Stimulated activated CD4-positive, alpha-beta T cell treated with anti-CD3 and anti-CD28 coated beads, Interleukin-4, amount 100 ng/mL, for 24 hours (primary cell): ENCODE measurements at regions not wholly inside any gene's neighbourhood (a gene's known extent, or its start where the extent isn't known, plus 50 kb on each side); places are given as distances from the start of the nearest gene placed in this dataset.
"Not testable (repeated sequence)": the region's sequence is repeated elsewhere in the genome, so short reads cannot be mapped to it uniquely, and the experiment has no call there.

Experiments used
- DNase-seq: peaks from one replicate; pipeline ENCODE4 v3.0.0-alpha.2; 2020

DNA sequence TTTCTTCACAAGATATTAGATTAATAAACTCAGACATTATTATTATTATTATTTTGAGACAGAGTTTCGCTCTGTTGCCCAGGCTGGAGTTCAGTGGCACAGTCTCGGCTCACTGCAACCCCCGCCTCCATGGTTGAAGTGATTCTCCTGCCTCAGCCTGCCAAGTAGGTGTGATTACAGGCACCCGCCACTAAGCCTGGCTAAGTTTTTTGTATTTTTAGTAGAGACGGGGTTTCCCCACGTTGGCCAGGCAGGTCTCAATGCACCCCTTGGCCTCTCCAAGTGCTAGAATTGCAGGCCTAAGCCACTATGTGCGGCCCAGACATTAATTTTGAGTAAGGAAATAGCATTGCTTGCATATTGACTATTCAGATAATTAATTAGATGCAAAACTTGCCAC is 554.9 kb upstream of the LRFN5 start:
- DNase-seq: no peak

DNA sequence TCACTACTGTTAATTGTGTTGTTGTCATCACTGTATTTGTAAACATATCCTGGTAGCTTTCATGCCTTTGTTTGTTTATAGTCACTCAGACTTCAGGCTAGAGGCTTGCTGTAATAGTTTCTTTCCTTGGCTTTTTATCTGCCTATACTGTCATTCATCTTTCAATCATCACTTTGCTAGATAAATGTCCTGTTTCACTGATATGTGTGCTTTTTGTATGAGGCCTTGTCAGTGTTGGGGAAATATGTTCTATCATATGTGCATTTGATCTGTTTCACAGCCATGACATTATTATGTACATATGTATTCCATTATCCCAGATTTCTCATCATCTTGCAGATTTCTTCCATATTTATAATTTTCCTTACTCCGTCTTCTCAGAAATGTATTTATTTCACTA is 558.9 kb upstream of the LRFN5 start:
- DNase-seq: no peak

DNA sequence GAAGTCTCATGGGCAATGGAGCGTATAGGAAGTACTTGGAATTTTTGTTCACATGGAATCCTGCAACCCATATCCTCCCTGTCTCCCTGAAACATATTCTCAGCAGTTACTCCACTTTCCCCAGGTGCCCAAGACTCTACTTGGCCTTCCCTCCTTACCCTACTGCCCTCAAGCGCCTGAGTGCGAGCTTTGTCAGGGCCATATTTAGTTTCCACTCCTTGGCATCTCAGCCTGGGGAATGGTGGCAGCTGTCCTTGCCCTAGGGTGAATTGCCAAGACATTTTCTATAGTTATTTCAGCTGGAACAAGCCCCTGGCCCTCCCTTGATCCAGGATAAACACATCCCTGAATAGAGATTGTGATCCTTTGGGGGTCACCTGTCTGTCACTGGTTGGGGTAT is 569.3 kb upstream of the LRFN5 start:
- DNase-seq: no peak

DNA sequence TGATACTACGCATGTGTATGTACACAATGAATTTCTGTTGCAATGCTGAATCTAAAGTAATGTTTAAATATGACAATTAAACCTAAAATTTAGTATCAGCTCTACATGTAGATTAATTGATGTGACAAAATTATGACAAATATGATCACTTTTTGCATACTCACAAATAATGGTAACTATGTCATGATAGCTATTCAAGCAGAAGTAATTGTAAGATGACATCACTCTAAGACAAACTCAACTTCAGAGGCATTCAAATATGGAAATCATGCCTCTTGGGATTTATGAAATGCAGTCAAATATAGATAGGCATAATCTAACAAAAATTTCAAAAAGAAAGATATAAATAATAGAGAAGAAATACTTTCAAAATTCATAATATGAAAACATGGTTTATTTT is 571.7 kb upstream of the LRFN5 start:
- DNase-seq: no peak

DNA sequence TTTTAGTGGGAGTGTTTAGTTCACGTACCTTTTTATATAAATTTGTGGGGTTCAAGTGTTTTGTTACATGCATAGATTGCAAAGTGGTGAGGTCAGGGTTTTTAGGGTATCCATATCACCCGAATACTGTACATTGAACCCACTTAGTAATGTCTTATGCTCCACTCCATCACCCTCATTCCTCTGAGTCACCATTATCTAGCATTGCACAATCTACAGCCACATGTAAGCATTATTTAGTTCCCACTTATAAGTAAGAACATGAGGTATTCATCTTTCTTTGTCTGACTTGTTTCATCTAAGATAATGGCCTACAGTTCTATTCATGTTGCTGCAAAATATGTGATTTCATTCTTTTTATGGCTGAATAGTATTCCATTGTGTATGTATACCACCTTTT is 583.7 kb upstream of the LRFN5 start:
- DNase-seq: no peak

DNA sequence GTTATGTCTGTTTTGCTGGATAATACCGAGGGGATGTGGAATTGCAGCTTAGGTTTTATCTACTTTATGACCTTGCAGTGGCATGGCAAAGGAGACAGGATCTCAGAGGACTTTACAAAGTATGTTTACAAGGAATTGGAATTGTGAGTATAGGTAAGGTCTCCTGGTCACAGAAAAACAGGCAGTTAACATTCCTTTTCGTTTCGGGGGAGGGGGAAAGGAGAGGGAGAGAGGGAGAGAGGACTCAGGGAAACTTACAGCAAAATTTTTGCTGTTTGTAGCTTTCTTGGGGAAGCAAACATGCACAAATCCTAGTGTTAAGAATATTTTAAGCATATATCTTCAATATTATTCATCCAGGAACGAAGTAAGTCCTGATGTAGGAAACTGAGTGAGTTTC is 590.5 kb upstream of the LRFN5 start:
- no peak for DNase-seq

DNA sequence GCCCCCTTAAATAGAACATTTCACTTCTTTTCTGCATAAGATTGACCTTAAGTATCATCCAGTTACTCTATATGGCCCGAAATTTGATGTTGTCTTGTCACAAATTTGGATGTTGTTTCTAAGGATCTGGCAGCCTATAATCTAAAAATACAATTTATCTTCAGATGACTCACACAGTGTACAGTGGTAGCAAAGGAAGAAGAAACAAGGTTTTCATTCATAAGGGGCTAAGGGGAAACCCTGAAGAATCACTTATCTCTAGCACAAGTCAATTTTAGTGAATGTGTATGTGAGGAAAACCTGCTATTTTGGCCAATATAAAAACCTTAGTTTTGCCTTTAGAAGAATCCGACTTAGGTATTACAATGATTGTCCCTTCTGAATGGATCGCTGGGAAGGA is 606.3 kb upstream of the LRFN5 start:
- no peak for DNase-seq

DNA sequence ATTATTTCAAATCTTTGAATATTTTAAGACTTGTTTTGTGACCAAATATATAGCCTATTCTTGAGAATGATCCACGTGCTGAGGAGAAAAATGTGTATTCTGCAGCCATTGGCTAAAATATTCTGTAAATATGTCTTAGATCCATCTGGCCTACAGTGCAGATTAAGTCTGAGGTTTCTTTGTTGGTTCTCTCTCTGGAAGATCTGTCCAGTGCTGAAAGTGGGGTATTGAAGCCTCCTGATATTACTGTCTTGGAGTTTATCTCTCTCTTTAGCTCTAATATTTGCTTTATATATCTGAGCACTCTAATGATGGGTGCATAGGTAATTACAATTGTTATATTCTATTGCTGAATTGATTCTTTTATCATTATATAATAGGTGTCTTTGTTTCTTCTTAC is 617.4 kb upstream of the LRFN5 start:
- no peak for DNase-seq

DNA sequence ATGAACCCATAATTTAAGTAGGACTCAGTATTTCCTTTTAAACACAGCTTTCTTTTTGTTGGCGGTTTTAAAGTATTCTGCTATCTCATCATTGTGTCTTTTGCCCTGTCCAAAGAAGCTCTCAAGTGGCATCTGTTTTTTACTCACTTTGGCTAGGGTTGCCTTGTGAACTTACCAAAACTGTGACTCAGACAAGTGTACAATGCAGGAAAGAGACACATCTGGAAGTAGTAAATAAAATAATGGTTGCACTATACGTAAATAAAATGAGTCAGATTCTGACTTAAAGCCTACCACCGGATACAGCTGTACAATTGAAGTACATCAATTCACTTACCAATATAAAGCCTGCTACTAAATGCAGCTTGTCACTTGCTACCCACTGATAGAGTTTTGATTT is 619.2 kb upstream of the LRFN5 start:
- no peak for DNase-seq

DNA sequence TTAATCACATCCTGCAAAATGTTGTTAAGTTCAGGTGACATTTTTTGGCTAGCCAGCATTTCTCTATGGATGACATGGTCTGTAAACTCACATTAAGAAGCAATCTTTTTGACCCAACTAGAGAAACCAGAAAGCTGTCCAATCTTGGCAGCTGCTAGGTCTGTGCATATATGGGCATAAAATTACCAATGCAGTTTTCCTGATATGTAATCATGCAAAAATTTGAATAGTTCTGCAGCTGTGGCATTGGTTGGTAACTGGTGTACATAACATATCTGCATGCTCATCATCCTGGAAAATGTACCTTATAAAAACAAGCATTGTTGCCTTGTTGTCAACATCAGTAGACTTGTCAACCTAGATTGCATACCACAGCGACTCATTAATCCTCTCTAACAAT is 620.0 kb upstream of the LRFN5 start:
- DNase-seq: no peak

DNA sequence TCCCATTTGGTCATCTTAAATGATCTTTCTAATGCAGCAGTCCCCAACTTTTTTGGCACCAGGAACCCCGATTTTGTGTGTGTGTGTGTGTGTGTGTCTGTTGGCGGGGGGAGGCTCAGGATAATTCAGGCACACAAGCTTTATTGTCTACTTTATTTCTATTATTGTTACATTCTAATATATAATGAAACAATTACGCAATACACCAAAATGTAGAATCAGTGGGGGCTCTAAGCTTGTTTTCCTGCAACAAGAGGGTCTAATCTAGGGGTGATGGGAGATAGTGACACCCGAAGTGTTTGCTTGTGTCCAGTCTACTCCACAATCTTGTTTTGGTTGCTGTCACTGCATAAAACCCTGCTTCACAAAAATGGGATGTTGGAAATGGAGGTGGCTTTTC is 621.1 kb upstream of the LRFN5 start:
- no peak for DNase-seq

DNA sequence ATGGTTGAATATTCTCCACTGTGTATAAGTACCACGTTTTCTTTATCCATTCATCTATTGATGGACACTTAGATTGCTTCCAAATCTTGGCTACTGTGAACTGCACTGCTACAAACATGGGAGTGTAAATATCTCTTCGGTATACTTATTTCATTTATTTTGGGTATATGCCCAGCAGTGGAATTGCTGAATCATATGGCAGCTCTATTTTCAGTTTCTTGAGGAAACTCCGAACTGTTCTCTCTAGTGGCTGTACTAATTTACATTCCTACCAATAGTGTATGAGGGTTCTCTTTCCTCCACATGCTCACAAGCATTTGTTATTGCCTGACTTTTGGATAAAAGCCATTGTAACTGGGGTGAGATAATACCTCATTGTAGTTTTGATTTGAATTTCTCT is 623.1 kb upstream of the LRFN5 start:
- DNase-seq: no peak

DNA sequence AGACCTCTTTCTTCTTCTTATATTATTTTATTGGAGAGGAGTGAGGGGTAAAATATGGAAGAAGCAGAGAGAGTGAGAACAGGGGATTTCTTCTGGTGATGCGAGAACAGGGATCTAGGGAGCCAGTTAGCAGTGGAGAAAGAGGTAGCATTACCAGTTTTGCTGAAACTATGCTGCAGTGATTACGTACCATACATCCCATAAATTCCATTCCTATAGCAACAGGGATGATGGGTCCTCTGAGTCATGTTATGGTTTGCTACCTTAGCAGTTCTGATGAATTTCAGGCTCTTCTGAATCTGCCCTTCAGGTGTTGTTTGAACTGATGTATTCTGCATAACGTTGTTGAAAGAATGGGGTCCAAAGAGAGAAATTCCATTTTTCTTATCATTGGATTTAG is 625.4 kb upstream of the LRFN5 start:
- DNase-seq: no peak

DNA sequence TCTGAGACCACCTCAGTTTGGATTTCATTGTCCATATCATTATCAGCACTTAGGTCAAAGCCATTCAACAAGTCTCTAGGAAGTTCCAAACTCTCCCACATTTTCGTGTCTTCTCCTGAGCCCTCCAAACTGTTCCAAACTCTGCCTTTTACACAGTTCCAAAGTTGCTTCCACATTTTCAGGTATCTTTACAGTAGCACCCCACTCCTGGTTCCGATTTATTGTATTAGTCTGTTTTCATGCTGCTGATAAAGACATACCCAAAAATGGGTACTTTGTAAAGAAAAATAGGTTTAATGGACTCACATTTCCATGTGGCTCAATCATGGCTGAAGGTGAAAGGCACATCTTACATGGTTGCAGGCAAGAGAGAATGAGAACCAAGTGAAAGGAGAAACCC is 646.4 kb upstream of the LRFN5 start:
- not testable (repeated sequence) for DNase-seq

DNA sequence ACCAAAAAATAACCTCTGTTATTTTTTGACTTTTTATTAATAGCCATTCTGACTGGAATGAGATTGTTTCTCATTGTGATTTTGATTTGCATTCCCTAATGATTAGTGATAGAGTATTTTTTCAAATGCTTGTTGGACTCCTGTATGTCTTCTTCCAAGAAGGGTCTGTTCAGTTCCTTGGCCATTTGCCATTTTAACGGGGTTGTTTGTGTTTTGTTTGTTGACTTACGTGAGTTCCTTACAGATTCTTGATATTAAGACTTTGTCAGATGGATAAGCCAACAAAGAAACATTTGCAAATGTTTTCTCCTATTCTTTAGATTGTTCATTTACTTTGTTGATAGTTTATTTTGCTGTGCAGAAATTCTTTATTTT is 651.6 kb upstream of the LRFN5 start:
- no peak for DNase-seq

DNA sequence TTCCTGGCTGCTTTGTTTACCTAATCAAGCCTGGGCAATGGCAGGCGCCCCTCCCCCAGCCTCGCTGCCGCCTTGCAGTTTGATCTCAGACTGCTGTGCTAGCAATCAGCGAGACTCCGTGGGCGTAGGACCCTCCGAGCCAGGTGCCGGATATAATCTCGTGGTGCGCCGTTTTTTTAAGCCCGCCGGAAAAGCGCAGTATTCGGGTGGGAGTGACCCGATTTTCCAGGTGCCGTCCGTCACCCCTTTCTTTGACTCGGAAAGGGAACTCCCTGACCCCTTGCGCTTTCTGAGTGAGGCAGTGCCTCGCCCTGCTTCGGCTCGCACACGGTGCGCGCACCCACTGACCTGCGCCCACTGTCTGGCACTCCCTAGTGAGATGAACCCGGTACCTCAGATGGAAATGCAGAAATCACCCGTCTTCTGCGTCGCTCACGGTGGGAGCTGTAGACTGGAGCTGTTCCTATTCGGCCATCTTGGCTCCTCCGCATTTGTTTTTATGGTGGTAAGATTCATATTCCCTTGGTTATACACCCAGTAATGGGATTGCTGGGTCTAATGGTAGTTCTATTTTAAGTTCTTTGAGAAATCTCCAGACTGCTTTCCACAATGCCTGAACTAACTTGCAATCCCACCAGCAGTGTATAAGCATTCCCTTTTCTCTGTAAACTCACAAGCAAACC is 652.1 kb upstream of the LRFN5 start:
- not testable (repeated sequence) for DNase-seq

DNA sequence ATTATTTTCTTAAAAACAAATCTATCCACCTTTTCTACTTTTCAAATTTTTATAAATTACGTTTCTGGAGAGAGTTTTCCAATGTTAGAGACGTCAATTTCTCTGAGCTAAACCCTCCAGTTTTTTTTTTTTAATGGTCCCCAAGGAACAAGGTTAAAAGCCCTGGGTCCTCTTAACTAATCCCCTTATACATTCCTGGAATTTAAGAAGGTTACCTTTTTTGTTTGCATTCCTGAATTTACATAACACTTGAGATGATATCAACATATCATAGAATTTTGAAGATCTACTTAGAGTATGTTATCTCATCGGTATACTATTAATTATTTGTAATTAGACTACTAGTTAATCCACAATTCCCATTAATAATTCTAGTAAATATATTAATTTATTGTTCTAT is 662.2 kb upstream of the LRFN5 start:
- no peak for DNase-seq

DNA sequence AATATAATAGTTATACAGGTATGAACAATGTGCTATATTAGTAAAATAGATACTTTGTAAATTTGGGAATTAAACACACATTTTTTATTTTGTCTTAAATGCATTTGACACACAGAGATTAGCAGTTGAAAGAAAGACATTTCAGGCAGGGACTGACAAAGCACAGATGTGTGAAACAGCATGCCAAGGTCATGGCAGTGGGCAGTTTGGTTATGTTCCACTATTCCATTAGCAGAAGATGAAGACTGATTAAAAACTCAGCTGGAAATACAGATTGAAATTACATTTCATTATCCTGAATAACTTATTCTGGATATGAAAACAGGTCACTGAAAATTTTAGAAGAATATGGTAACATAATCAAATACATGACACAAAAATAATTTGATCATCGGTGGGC is 669.8 kb upstream of the LRFN5 start:
- DNase-seq: no peak

DNA sequence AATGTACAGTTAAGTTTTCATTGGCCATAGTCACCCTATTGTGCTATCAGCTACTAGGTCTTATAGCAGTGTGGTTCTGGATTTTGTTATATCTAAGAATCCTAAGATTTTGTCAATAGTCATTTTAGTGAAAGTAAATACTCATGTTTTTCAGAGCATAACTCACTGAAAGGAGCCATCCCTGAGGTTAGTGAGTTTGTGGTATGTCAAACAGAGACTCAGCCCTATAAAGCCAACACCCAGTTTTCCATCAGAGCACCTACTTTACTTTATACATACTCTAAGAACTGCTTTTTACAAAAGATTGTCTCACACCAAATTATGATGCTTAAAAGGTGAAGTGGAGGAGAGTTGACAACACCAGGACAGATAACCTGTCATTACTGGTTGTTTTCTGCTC is 686.3 kb upstream of the LRFN5 start:
- no peak for DNase-seq

DNA sequence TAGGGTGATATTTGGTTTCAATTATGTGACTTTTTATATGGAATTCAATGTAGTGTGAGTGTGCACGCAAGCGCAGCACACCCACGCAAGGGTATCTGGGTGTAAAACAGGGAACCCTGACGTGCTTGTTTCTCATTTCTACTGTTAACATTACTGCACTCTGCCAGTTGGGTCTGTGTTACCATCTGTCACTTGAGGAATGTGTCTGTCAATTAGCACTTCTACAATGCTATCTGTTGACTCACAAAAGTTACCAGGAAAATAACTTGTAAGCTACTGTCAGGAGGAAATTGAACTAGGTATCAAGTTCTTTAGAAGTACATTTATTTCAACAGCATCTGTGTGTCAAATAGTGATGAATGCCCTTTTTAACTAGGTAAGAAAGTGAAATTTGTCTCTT is 695.5 kb upstream of the LRFN5 start:
- no peak for DNase-seq

DNA sequence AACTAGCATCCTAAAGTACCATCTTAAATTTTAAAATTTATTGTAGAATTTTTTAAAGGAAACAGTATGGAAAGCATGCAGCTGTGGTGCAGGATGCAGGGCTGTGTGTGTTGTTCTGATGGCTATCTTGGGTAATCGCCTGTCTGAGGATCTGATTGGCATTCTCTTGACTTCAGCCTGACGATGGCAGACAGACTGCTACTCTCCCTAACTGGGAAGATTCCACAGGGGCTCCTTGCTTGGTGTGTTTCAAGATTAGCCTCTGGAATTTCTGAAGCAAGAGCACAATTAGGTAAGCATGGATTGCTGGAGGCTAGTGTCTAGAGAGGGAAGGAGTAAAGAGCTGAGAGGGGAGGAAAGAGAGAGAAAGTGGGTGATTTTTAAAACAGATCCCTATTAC is 696.8 kb upstream of the LRFN5 start:
- no peak for DNase-seq

DNA sequence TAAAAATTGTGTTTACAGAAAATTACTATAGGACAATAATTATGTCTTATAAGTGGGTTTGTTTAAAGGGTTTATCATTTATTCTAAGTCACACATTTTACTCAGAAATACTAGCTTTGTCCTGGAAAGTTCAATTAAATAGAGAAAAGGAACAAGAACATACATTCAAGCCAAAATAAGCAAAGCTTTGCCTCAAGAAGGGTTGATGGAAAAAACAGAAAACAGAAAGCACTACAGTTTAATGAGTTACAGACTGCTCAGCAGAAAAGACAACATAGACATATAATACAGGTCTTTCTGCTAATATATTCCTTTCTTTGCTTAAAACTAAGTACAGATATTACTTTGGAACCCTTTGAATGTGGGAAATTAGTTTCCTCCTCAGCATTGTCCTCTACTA is 703.0 kb upstream of the LRFN5 start:
- no peak for DNase-seq

DNA sequence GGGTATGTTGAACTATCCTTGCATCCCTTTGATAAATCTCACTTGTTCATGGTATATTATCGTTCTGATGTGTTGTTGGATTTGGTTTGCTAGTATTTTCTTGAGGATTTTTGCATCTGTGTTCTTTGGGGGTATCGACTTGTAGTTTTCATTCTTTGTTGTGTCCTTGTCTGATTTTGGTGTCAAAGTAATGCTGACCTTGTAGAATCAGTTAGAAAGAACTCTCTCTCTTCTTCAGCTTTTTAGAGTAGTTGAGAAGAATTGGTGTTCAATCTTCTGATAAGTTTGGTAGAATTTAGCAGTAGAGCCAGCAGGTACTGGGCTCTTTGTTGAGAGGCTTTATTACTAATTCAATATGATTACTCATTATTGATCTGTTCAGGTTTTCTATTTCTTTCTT is 707.2 kb upstream of the LRFN5 start:
- no peak for DNase-seq

DNA sequence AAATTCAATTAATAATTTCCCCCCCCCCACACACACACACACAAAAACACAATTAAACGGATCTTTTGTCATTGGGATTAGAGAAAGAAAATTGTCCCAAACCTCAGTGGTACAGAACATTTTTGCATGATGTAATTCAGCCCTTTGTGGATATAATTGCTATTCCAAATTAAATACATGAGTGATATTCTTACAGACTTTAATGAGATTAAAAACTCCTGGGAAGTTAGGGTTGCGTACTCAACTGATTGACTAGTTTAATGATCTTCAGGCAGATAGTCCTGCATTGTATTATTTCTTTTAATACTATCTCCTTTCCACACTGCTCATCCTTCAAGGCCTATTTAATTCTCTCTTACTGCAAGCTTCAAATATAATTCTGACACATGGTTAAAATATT is 711.8 kb upstream of the LRFN5 start:
- DNase-seq: no peak

DNA sequence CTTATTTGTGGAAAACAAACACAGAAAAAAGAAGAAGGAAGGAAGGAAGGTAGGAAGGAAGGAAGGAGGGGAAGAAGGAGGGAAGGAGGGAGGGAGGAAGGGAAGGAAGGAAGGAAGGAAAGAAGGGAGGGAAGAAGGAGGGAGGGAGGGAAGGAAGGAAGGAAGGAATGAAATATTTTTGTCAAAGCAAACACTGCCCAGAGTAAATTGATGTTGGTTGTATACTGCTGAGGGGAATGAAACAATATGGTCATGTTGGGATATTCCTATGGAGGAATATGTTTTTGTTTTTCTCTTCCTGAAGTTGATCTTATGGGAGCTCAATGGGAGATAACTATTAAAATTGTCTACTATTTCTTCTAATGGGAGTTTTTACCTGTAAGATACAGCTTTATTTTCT is 717.5 kb upstream of the LRFN5 start:
- no peak for DNase-seq

DNA sequence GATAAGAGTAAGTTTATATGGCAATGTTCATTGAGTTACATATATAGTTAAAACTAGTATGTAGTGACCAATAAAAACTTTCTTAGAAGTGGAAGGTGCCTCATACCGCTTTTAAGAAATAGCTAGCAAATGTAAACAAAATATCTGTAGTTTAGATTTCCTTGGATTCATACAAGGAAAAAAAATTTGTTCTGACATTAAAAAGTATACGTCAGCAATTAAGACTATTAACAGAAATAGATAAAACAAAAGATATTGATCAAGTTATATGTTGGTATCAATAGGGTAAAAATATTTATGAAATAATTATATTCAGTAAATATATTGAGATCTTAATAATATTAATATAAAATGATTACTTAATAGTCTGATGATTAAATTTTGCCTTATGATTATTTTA is 718.8 kb upstream of the LRFN5 start:
- DNase-seq: no peak
